ENCODE measurements at regions not wholly inside any gene's neighbourhood (a gene's known extent, or its start where the extent isn't known, plus 50 kb on each side); places are given as distances from the start of the nearest gene placed in this dataset.

DNA sequence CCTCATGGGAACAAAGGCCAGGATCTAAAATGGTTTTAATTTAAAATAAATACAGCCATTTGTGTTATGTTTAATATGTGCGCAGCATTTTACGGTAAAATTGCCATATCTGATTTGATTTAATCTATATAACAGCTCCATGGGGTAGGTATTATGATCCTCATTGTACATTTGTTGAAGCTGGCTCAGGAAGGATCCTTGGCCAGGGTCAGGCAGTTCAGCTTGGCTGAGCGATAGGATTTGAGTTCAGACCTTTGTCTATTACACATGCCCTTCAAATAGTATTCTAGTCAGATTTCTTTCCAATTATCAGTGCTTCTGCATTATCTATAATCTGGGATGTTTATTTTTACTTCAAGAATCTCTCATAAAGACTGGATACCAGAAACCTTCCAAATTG is 950.4 kb upstream of the EEF2KMT start:
- TF ChIP-seq, protein P1, sequence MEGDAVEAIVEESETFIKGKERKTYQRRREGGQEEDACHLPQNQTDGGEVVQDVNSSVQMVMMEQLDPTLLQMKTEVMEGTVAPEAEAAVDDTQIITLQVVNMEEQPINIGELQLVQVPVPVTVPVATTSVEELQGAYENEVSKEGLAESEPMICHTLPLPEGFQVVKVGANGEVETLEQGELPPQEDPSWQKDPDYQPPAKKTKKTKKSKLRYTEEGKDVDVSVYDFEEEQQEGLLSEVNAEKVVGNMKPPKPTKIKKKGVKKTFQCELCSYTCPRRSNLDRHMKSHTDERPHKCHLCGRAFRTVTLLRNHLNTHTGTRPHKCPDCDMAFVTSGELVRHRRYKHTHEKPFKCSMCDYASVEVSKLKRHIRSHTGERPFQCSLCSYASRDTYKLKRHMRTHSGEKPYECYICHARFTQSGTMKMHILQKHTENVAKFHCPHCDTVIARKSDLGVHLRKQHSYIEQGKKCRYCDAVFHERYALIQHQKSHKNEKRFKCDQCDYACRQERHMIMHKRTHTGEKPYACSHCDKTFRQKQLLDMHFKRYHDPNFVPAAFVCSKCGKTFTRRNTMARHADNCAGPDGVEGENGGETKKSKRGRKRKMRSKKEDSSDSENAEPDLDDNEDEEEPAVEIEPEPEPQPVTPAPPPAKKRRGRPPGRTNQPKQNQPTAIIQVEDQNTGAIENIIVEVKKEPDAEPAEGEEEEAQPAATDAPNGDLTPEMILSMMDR (IDR thresholded peaks at IDR 0.05): no peak
- no peak for TF ChIP-seq POLR2A (IDR thresholded peaks at IDR 0.05)

All from uterus (tissue), 2 donors.